Osteocyte (in vitro differentiated cells): ENCODE measurements at regions not wholly inside any gene's neighbourhood (a gene's known extent, or its start where the extent isn't known, plus 50 kb on each side); places are given as distances from the start of the nearest gene placed in this dataset.

Source experiments
- DNase-seq: peaks from one replicate; pipeline ENCODE4 v3.0.0; 2021; ENCODE audit warnings: mixed read lengths; ENCODE audit not compliant: unreplicated experiment; ENCODE audit errors: extremely low spot score
- H3K27ac Mint-ChIP-seq: one replicate; pipeline ENCODE4 v1.8.0; 2021; ENCODE audit warnings: mild to moderate bottlenecking, mixed read lengths; ENCODE audit not compliant: unreplicated experiment
- H3K27me3 Mint-ChIP-seq: one replicate; pipeline ENCODE4 v1.8.0; 2021; ENCODE audit warnings: mixed read lengths; ENCODE audit not compliant: unreplicated experiment
- H3K36me3 Mint-ChIP-seq: one replicate; pipeline ENCODE4 v1.8.0; 2021; ENCODE audit warnings: mixed read lengths; ENCODE audit not compliant: unreplicated experiment
- H3K4me1 Mint-ChIP-seq: one replicate; pipeline ENCODE4 v1.8.0; 2021; ENCODE audit warnings: mixed read lengths; ENCODE audit not compliant: unreplicated experiment
- H3K4me3 Mint-ChIP-seq: one replicate; pipeline ENCODE4 v1.8.0; 2021; ENCODE audit warnings: mild to moderate bottlenecking, moderate library complexity, mixed read lengths; ENCODE audit not compliant: unreplicated experiment
- H3K9me3 Mint-ChIP-seq: one replicate; pipeline ENCODE4 v1.8.0; 2021; ENCODE audit warnings: mixed read lengths; ENCODE audit not compliant: unreplicated experiment
- TF ChIP-seq, protein P1 (sequence below): fragments of 200-600 bp; sonication (generic); IDR thresholded peaks from 2 replicates; pipeline ENCODE4 v1.5.0; 2021; ENCODE audit warnings: antibody characterized with exemption, mild to moderate bottlenecking, moderate library complexity

DNA sequence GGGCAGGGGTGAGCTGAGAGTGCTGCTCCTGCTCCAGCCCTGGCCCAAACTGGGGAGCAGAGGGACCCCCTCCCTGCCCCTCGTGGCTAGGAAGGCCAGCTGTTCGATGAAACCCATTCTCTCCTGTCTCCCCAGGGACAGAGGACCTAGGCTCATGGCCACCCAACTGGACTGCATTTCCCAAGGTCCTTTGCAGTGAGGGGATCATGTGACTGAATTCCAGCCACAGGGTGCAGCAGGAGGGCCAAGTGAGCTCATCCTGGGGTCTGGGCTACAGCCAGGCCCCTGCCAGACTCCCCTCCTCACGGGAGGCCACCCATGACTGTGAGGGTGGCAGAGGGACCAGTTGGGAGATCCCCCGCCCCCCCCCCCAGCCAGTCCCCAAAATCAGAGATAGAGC lies 777.6 kb downstream of the TBC1D22A start:
- Mint-ChIP-seq H3K36me3 (no peaks in the 10 kb centered on the region), H3K27me3 (no peaks in the 10 kb centered on the region), H3K4me1 (no peaks in the 10 kb centered on the region), H3K4me3 (no peak overlapping the region), H3K27ac (no peak overlapping the region), H3K9me3 (peaks cover 48% of the 10 kb centered on the region)
- TF ChIP-seq, protein P1, sequence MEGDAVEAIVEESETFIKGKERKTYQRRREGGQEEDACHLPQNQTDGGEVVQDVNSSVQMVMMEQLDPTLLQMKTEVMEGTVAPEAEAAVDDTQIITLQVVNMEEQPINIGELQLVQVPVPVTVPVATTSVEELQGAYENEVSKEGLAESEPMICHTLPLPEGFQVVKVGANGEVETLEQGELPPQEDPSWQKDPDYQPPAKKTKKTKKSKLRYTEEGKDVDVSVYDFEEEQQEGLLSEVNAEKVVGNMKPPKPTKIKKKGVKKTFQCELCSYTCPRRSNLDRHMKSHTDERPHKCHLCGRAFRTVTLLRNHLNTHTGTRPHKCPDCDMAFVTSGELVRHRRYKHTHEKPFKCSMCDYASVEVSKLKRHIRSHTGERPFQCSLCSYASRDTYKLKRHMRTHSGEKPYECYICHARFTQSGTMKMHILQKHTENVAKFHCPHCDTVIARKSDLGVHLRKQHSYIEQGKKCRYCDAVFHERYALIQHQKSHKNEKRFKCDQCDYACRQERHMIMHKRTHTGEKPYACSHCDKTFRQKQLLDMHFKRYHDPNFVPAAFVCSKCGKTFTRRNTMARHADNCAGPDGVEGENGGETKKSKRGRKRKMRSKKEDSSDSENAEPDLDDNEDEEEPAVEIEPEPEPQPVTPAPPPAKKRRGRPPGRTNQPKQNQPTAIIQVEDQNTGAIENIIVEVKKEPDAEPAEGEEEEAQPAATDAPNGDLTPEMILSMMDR, result no peak
- no peak for DNase-seq

DNA sequence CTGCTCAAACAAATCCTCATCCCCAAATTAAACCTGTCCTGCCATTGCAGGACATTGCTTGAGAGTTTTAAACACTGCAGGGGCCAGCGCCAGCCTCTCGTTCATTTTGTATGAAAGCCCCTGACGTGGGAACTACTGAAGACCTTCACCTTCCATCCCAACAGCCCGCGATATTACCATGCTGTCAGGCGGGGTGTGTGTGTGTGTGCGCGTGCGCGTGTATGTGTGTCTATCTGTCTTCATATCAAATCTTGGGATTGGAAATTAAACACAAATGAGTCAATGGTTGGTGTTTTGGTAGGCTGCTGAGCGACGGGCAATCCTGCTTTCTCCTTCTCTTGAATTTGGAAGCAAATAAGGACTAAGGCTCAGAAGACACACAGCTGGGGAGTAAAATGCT lies 776.9 kb downstream of the TBC1D22A start:
- Mint-ChIP-seq H3K9me3 (peaks cover 42% of the 10 kb centered on the region), H3K4me1 (no peaks in the 10 kb centered on the region), H3K36me3 (no peaks in the 10 kb centered on the region), H3K4me3 (no peak overlapping the region), H3K27me3 (no peaks in the 10 kb centered on the region), H3K27ac (no peak overlapping the region)
- DNase-seq, result no peak
- TF ChIP-seq, protein P1, result no peak

- H3K27me3 Mint-ChIP-seq, result no peaks in the 10 kb centered on the region
- DNase-seq, result no peak
- H3K9me3 Mint-ChIP-seq, result peaks cover 35% of the 10 kb centered on the region
- no peak overlapping the region for H3K27ac Mint-ChIP-seq
- TF ChIP-seq, protein P1, result no peak
- no peaks in the 10 kb centered on the region for H3K36me3 Mint-ChIP-seq
- H3K4me1 Mint-ChIP-seq, result no peaks in the 10 kb centered on the region
- H3K4me3 Mint-ChIP-seq, result no peak overlapping the region
These were observed 773.2 kb downstream of the TBC1D22A start for GRCh38 chr22:47535681-47536080.

- H3K36me3 Mint-ChIP-seq, result no peaks in the 10 kb centered on the region
- no peak for DNase-seq
- no peak overlapping the region for H3K27ac Mint-ChIP-seq
- H3K9me3 Mint-ChIP-seq, result peaks cover 35% of the 10 kb centered on the region
- no peaks in the 10 kb centered on the region for H3K27me3 Mint-ChIP-seq
- TF ChIP-seq, protein P1, result no peak
- no peak overlapping the region for H3K4me3 Mint-ChIP-seq
- no peaks in the 10 kb centered on the region for H3K4me1 Mint-ChIP-seq
These were observed 772.5 kb downstream of the TBC1D22A start for GRCh38 chr22:47534804-47535410.

DNA sequence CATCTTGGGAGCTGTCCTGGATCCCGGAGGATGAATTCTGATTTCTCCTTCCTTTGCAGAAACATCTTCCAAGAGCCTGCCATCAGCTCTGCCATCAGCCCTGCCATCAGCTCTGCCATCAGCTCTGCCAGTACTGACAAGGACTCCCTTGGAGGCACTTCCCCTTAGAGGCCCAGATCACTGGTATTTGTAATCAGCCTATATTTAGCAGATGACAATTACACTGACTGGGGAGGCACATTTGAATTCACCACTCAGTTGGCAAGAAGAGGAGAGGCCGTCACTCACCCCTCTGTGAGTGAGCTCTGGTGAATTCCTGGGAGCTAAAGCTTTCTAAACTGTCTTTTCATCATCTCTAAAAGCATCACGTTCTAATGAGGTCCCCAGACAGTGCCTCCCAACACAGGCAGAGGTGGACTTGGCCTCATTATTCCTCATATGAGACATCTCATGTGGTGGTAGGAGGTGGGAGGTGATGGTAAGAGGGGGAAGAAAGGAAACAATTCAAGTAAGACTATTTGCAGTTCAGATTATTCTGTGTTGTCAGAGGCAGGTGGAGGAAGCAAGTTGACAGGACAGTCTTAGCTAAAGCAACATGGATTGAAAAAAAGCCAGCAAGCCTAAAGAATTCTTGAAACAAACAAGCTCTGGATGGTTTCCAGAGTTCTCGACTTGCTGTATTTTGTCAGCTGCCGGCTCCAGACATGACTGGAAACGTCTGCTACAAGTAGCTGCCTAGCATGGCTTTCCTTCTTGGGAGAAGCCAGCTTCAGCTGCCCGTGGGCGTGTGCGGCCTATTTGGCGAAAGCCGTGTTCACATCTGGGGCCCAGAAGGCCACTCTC lies 771.7 kb downstream of the TBC1D22A start:
- no peak for DNase-seq
- no peak overlapping the region for H3K27ac Mint-ChIP-seq
- H3K4me3 Mint-ChIP-seq, result no peak overlapping the region
- peaks cover 35% of the 10 kb centered on the region for H3K9me3 Mint-ChIP-seq
- H3K36me3 Mint-ChIP-seq, result no peaks in the 10 kb centered on the region
- H3K4me1 Mint-ChIP-seq, result no peaks in the 10 kb centered on the region
- TF ChIP-seq, protein P1, result no peak
- no peaks in the 10 kb centered on the region for H3K27me3 Mint-ChIP-seq
